GM12878 (cell line): ENCODE measurements at regions not wholly inside any gene's neighbourhood (a gene's known extent, or its start where the extent isn't known, plus 50 kb on each side); places are given as distances from the start of the nearest gene placed in this dataset.

Experiments used
- ATAC-seq: fragments of 200-7000 bp; cut with Tn5 transposase; 3 replicates; pipeline ENCODE4 v1.9.1; 2020; ENCODE audit warnings: mild to moderate bottlenecking, moderate library complexity
- BruUV-seq: library from RNA; stranded (reverse); fragments of 400-500 nt; replicated peaks from 2 replicates; lab custom pipeline; 2021; lab: Mats Ljungman, UMichigan
- CTCF ChIA-PET: fragments of 300-600 bp; sonication (Branson Sonifier 250); formaldehyde crosslinking; extraction: SDS; loops from one replicate; lab custom pipeline; 2021; ENCODE audit warnings: inconsistent platforms; lab: Yijun Ruan, JAX
- POLR2A ChIA-PET: fragments of 350-600 bp; formaldehyde crosslinking; extraction: SDS; loops from one replicate; lab custom pipeline; 2021; ENCODE audit warnings: inconsistent platforms; lab: Charles Lee
- RAD21 ChIA-PET: fragments of 300-600 bp; sonication (Branson Sonifier 250); formaldehyde crosslinking; loops from one replicate; lab custom pipeline; 2023; ENCODE audit warnings: antibody characterized with exemption; ENCODE audit not compliant: unreplicated experiment; lab: Charles Lee
- SMC1A ChIA-PET: fragments of 300-600 bp; sonication (Branson Sonifier 250); formaldehyde crosslinking; loops from one replicate; lab custom pipeline; 2023; ENCODE audit not compliant: unreplicated experiment, uncharacterized antibody; lab: Charles Lee
- DNase-seq: peaks from one replicate; pipeline ENCODE4 v3.0.0-alpha.2; 2011; ENCODE audit warnings: low read depth, low spot score
- FAIRE-seq: peaks from 3 replicates; lab custom pipeline; 2011; peaks lifted over from hg19 to GRCh38; lab: Jason Lieb, UNC
- H2AFZ ChIP-seq: 2 replicates; pipeline ENCODE4 v1.6.0; 2011; ENCODE audit warnings: low read depth, low read length, control low read depth; ENCODE audit not compliant: control insufficient read depth
- H3K27ac ChIP-seq: 2 replicates; pipeline ENCODE4 v1.5.1; 2011; ENCODE audit warnings: control low read depth; ENCODE audit not compliant: control insufficient read depth, insufficient read depth
- H3K27me3 ChIP-seq, 2 experiments: replicated peaks in 1 of 2; 2 replicates each; pipeline versions ENCODE4 v1.6.0 to v1.6.1; 2011; ENCODE audit warnings: low read length in 1 of 2; ENCODE audit not compliant: control insufficient read depth in 2 of 2, insufficient read depth in 2 of 2
- H3K36me3 ChIP-seq, 2 experiments: 2 replicates each; pipeline ENCODE4 v1.5.1; 2011; ENCODE audit warnings: low read length in 1 of 2; ENCODE audit not compliant: control insufficient read depth in 2 of 2, insufficient read depth in 2 of 2
- H3K4me1 ChIP-seq: 2 replicates; pipeline ENCODE4 v1.6.1; 2011; ENCODE audit warnings: mild to moderate bottlenecking, low read length, moderate library complexity, mixed read lengths; ENCODE audit not compliant: control insufficient read depth, insufficient read depth
- H3K4me2 ChIP-seq: 2 replicates; pipeline ENCODE4 v1.6.0; 2011; ENCODE audit warnings: control low read depth; ENCODE audit not compliant: control insufficient read depth, insufficient read depth
- H3K4me3 ChIP-seq: fragments of 200-600 bp; sonication (generic); 2 replicates; pipeline ENCODE4 v1.5.1; 2016
- H3K79me2 ChIP-seq: 2 replicates; pipeline ENCODE4 v1.6.0; 2011; ENCODE audit warnings: low read length; ENCODE audit not compliant: control insufficient read depth, insufficient read depth
- H3K9ac ChIP-seq: 2 replicates; pipeline ENCODE4 v1.8.0; 2011; ENCODE audit warnings: low read length, control low read depth, mixed read lengths; ENCODE audit not compliant: control insufficient read depth, insufficient read depth
- H3K9me3 ChIP-seq: replicated peaks from 3 replicates; pipeline ENCODE4 v1.5.1; 2011; ENCODE audit warnings: mild to moderate bottlenecking, low read length; ENCODE audit not compliant: control insufficient read depth, insufficient read depth
- H4K20me1 ChIP-seq: 2 replicates; pipeline ENCODE4 v1.6.0; 2011; ENCODE audit not compliant: control insufficient read depth, insufficient read depth
- ATF2 ChIP-seq: IDR thresholded peaks from 2 replicates; pipeline ENCODE4 v1.6.1; 2012; ENCODE audit warnings: low read length, inconsistent platforms
- CBX5 ChIP-seq: sonication (generic); IDR thresholded peaks from 2 replicates; pipeline ENCODE4 v1.6.1; 2016; ENCODE audit warnings: low read depth, moderate library complexity, mild to moderate bottlenecking, inconsistent platforms
- DPF2 ChIP-seq: fragments of 450-650 bp; IDR thresholded peaks from 2 replicates; pipeline ENCODE4 v1.6.1; 2017; ENCODE audit warnings: mild to moderate bottlenecking
- EZH2 ChIP-seq: IDR thresholded peaks from 2 replicates; pipeline ENCODE4 v1.6.1; 2012; ENCODE audit warnings: low read depth, mild to moderate bottlenecking, control low read depth, inconsistent platforms, low read length, borderline replicate concordance; ENCODE audit not compliant: control insufficient read depth
- FOS ChIP-seq: IDR thresholded peaks from 3 replicates; pipeline ENCODE4 v1.6.1; 2011; ENCODE audit warnings: borderline replicate concordance; ENCODE audit not compliant: insufficient read length; ENCODE audit errors: extremely low read depth
- LARP7 ChIP-seq: fragments of 450-650 bp; IDR thresholded peaks from 2 replicates; pipeline ENCODE4 v1.6.1; 2017; ENCODE audit warnings: mild to moderate bottlenecking
- MAX ChIP-seq: IDR thresholded peaks from 2 replicates; pipeline ENCODE4 v1.6.1; 2012; ENCODE audit warnings: low read depth, low read length, improper control_type of control experiment
- NR2C1 ChIP-seq: fragments of 450-650 bp; IDR thresholded peaks from 2 replicates; pipeline ENCODE4 v1.6.1; 2017; ENCODE audit warnings: antibody characterized with exemption, mild to moderate bottlenecking, moderate library complexity
- RELA ChIP-seq: fragments of 450-650 bp; IDR thresholded peaks from 2 replicates; pipeline ENCODE4 v1.8.0; 2014; ENCODE audit warnings: borderline replicate concordance; ENCODE audit not compliant: partially characterized antibody
- SMARCA5 ChIP-seq: fragments of 450-650 bp; IDR thresholded peaks from 2 replicates; pipeline ENCODE4 v1.6.1; 2017; ENCODE audit warnings: mild to moderate bottlenecking
- SREBF2 ChIP-seq: IDR thresholded peaks from 2 replicates; pipeline ENCODE4 v1.6.1; 2012; ENCODE audit warnings: mild to moderate bottlenecking, low read length
- TBL1XR1 ChIP-seq: IDR thresholded peaks from 2 replicates; pipeline ENCODE4 v1.6.1; 2012; ENCODE audit warnings: low read depth, low read length, improper control_type of control experiment
- ZBTB11 ChIP-seq: fragments of 450-650 bp; formaldehyde crosslinking; IDR thresholded peaks from 2 replicates; pipeline ENCODE4 v1.5.0; 2022; ENCODE audit warnings: mild to moderate bottlenecking, missing genetic modification characterization
- ZNF217 ChIP-seq: fragments of 450-650 bp; IDR thresholded peaks from 2 replicates; pipeline ENCODE4 v1.6.1; 2017; ENCODE audit warnings: antibody characterized with exemption, mild to moderate bottlenecking
- ZNF274 ChIP-seq: IDR thresholded peaks from one replicate; pipeline ENCODE4 v1.8.0; 2011; ENCODE audit not compliant: insufficient read length, insufficient read depth
- ZNF622 ChIP-seq: fragments of 450-650 bp; IDR thresholded peaks from 2 replicates; pipeline ENCODE4 v1.6.1; 2017; ENCODE audit warnings: mild to moderate bottlenecking, inconsistent platforms
- WGBS: methylation state at CpG from one replicate; pipeline ENCODE4 v1.1.6; 2016; ENCODE audit warnings: low lambda C conversion rate; ENCODE audit not compliant: insufficient replicate concordance, insufficient coverage; ENCODE audit errors: missing lambda C conversion rate; 5-methylcytosine and 5-hydroxymethylcytosine counted together
- in situ Hi-C: fragments of 300-500 bp; cut with MboI; formaldehyde crosslinking; loops from 9 replicates; pipeline ENCODE4 v1.14.3; 2018; ENCODE audit warnings: mixed read lengths
- intact Hi-C: fragments of 100-400 bp; cut with micrococcal nuclease; formaldehyde crosslinking; loops from one replicate; pipeline ENCODE4 v1.14.2; 2022; ENCODE audit not compliant: unreplicated experiment

- ChIA-PET CTCF (no interaction called here), SMC1A (no interaction called here), RAD21 (no interaction called here), POLR2A (no interaction called here)
- intact Hi-C loops, result no loop called here
- Histone ChIP-seq H2AFZ (no peak overlapping the region), H3K9me3 (no peaks in the 10 kb centered on the region), H3K9ac (no peak overlapping the region), H3K27ac (no peak overlapping the region), H3K27me3 (no peaks in the 10 kb centered on the region; a peak in 1 of 4 replicates), H3K4me2 (no peak overlapping the region), H3K36me3 (no peaks in the 10 kb centered on the region), H3K4me3 (no peak overlapping the region), H4K20me1 (no peaks in the 10 kb centered on the region), H3K4me1 (no peaks in the 10 kb centered on the region), H3K79me2 (no peaks in the 10 kb centered on the region)
- DNase-seq (no peak), ATAC-seq (no peak), FAIRE-seq (no peak)
- no TSS peak for BruUV-seq
- in situ Hi-C loops, result no loop called here
- 38% methylated on average over 8 of the region's 8 CpGs for WGBS
- TF ChIP-seq FOS, result no peak
- TF ChIP-seq ZNF274, result no peak
- TF ChIP-seq ZNF217, result no peak
These were observed 138.3 kb downstream of the CYP26A1 start for GRCh38 chr10:93211991-93212390.

- no peaks in the 10 kb centered on the region for H3K4me1 ChIP-seq
- no peaks in the 10 kb centered on the region for H4K20me1 ChIP-seq
- no peaks in the 10 kb centered on the region for H3K79me2 ChIP-seq
- FAIRE-seq, result no peak
- no peak overlapping the region for H2AFZ ChIP-seq
- no peaks in the 10 kb centered on the region for H3K9me3 ChIP-seq
- H3K9ac ChIP-seq, result no peak overlapping the region
- no peaks in the 10 kb centered on the region for H3K36me3 ChIP-seq
- no TSS peak for BruUV-seq
- ATAC-seq, result no peak
- H3K4me2 ChIP-seq, result no peak overlapping the region
- 6% methylated on average over 3 of the region's 3 CpGs for WGBS
- ChIA-PET RAD21 (no interaction called here), SMC1A (no interaction called here), POLR2A (no interaction called here), CTCF (interaction anchor here (0.6 kb wide), 1 partner anchor 1713 kb away, joined by 3 read pairs; no protein-coding TSS in a partner anchor)
- in situ Hi-C loops, result no loop called here
- DNase-seq, result no peak
- no peak overlapping the region for H3K4me3 ChIP-seq
- H3K27ac ChIP-seq, result no peak overlapping the region
- intact Hi-C loops, result no loop called here
- peaks cover 0 to 3% of the 10 kb centered on the region in 2 experiments; a peak in 2 of 4 replicates for H3K27me3 ChIP-seq
- TF ChIP-seq TBL1XR1 (no peak), CBX5 (no peak), ATF2 (no peak), NR2C1 (no peak), DPF2 (no peak), ZBTB11 (CRISPR knock-in tag) (no peak), ZNF622 (no peak), EZH2 (no peak), RELA (no peak), SMARCA5 (no peak), LARP7 (no peak), MAX (no peak), SREBF2 (no peak)
These were observed 141.6 kb downstream of the CYP26A1 start for GRCh38 chr10:93215312-93215711.
